ENCODE measurements at regions not wholly inside any gene's neighbourhood (a gene's known extent, or its start where the extent isn't known, plus 50 kb on each side); places are given as distances from the start of the nearest gene placed in this dataset.
"Not testable (repeated sequence)": the region's sequence is repeated elsewhere in the genome, so short reads cannot be mapped to it uniquely, and the experiment has no call there.

DNA sequence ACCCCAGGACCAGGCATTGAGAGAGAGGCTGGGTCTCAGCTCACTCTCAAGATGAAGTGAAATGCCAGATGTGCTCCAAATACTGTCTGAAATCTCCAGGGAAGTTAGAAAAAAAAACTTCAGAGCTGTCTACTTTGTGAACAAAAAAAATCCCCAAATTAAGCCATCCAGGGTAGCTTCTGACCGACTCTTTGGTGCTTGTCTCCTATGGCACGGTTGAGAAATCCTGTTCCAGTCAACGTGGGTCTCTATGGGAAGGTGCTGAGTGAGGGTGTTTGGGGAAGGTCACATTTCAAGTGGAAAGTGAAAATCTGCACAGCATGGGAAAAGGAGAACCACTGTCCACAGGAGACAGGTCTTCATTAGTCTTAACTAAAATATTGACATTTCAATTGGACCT is 322.5 kb upstream of the CFAP20DC start:
- no peak overlapping the region for H3K4me3 ChIP-seq (ENCODE audit: low read length)
- no peak for TF ChIP-seq ZNF274 (IDR thresholded peaks at IDR 0.05; ENCODE audit: low read depth, low read length)

DNA sequence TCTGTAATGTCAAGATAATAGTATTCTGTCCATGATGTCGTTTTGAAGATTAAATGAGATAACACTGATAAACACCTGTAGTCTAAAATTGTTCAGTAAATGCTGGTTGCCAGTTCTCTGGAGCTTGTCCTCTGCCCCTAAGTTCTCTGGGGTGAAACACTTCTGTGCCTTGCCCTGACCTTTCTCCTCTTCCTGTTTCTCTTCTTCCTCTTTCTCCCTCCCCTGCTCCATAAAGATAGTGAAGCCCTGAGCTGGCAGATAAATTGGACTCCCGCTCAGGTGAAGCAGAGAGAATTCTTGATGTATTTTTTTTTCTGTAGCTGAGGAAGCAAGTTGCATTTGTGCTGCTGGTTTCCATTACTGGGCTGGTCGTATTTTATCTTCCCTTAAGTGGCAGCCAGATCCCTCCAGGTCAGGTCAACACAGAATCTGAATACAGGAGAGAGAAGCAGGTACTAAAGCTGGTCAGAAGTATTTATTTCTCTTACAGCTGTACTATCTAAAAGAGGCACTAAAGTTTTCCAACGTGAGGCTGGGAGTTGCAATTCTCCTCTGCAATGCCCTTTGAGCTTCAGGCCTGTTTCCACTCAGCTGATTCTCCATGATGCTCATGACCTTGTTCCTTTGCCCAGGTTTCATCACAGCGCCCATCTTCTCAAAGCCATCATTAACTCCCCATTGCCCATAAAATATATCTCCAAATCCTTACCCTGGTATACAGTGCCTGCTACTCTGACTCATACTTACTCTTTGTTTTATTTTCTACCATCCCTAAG is 319.3 kb upstream of the CFAP20DC start:
- no peak for TF ChIP-seq ZNF274 (IDR thresholded peaks at IDR 0.05; ENCODE audit: low read depth, low read length)
- no peak overlapping the region for H3K4me3 ChIP-seq (ENCODE audit: low read length)

DNA sequence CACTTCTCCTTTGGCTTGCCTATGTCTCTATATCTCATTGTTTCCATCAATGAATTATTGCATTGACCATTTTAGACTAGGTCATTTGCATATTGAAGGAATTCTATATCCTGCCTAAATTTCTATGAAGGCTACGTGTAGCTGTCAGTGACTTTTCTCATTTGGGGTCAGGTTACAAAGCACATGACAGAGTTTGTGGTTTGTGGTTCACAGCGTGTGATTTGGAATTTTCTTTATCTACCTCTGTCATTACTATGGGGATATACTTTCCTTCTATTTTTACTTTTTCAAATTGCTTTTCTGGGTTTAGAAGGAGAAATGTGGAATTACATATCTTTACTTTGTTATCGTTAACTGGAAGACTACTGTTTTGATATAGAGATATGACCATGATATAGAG is 317.3 kb upstream of the CFAP20DC start:
- H3K4me3 ChIP-seq (ENCODE audit: low read length): no peak overlapping the region
- TF ChIP-seq ZNF274 (IDR thresholded peaks at IDR 0.05; ENCODE audit: low read depth, low read length): no peak

DNA sequence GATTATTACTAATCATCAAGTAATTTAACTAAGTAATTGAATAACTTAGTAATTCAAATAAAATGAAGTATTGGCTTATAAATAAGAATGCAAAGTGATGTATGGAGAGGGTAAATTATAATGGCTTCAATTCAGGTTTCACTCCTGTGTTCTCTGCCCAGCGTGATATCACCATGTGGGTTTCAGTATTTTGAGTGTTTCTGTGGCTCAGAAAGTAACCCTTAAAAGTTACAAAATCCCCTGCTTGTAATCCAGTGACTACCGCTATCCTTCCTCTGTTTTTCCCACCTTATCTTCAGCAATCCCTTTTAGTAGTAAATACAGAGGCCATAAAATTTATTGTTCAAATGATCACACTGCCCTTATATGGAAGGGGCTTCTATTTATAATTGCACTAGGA is 316.4 kb upstream of the CFAP20DC start:
- H3K4me3 ChIP-seq (ENCODE audit: low read length): no peak overlapping the region
- TF ChIP-seq ZNF274 (IDR thresholded peaks at IDR 0.05; ENCODE audit: low read depth, low read length): no peak

DNA sequence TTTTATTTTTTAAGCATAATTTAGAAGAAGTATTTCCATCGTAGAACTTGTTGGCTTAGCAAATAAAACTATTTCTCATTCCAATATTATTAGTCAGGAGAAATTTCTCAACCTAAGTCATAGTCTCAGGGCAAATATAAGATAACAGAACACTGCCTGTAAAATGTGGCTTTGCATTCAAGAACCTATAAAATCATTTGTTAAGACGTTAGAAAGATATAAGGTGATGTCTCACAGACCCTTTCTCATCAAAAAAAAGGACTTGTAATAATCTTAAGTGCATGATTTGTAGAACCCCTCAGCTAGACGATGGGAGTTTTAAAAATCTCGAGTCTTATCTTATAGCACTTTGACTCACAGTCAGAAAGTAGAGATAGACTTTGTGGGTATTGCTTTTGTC is 314.7 kb upstream of the CFAP20DC start:
- no peak for TF ChIP-seq ZNF274 (IDR thresholded peaks at IDR 0.05; ENCODE audit: low read depth, low read length)
- no peak overlapping the region for H3K4me3 ChIP-seq (ENCODE audit: low read length)

DNA sequence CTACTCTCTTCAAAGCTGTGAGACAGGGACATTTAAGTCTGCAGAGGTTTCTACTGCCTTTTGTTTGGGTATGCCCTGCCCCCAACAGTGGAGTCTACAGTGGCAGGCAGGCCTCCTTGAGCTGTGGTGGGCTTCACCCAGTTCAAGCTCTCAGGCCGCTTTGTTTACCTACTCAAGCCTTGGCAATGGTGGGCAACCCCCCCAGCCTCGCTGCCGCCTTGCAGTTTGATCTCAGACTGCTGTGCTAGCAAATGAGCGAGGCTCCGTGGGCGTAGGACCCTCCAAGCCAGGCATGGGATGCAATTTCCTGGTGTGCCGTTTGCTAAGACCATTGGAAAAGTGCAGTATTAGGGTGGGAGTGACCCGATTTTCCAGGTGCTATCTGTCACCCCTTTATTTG is 310.5 kb upstream of the CFAP20DC start:
- not testable (repeated sequence) for H3K4me3 ChIP-seq (ENCODE audit: low read length)

DNA sequence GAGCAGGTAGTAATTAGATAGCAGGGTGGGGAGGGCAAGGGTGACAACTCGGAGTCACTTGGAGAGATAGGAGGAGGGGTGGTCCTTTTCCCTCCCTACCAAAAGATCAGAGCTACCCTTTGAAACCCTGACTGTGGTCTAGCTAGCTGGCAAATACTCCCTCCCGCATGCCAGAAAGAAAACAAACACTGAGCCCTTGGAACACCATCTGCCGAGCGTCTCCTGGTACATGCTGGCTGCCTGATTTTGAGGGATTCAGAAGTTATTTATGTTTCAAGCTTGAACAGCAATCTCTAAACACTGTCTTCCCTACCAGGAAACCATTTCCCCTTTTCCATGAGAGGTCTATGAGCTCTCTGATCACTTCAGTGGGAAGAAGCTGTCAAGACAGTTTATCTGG is 291.6 kb upstream of the CFAP20DC start:
- H3K4me3 ChIP-seq (ENCODE audit: low read length): no peak overlapping the region
- TF ChIP-seq ZNF274 (IDR thresholded peaks at IDR 0.05; ENCODE audit: low read depth, low read length): no peak

DNA sequence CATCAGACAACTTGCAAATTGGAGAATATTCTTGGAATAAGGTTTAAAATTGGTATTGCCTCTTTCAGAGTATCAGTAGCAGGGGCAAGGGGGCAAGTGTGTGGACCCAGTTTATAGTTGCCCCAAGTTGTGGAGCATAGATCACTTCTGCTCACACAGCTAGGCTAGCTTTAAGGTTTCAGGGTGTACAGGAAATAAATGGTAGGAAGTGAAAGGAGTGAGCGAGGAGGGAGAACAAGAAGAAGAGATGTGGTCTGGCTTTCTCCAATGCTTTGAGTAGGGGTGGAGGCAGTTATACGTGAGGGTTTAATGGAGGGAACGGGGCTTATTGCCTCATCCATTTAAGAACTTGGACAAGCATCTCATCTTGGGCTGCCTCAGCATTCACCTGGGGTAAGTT is 290.0 kb upstream of the CFAP20DC start:
- no peak for TF ChIP-seq ZNF274 (IDR thresholded peaks at IDR 0.05; ENCODE audit: low read depth, low read length)

DNA sequence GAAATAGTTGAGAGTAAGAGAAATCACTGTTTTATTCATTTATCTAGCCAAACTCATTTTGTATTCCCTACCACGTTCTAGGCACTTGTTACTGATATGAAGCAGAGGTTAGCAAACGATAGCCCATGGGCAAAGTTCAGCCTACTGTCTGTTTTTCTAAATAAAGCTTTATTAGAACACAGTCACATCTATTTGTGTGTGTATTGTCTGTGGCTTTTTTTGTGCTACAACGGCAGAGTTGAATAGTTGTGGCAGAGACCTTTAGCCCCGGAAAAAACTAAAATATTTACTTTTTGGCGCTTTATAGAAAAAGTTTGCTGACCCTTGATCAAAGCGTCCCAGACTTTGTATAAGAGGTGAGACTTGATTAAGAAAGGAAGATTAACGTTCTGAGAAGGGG is 289.1 kb upstream of the CFAP20DC start:
- H3K4me3 ChIP-seq (ENCODE audit: low read length): no peak overlapping the region
- TF ChIP-seq ZNF274 (IDR thresholded peaks at IDR 0.05; ENCODE audit: low read depth, low read length): no peak

More for the DNA sequence above, 290.0 kb upstream of the CFAP20DC start:
- no peak overlapping the region for H3K4me3 ChIP-seq (ENCODE audit: low read length)

DNA sequence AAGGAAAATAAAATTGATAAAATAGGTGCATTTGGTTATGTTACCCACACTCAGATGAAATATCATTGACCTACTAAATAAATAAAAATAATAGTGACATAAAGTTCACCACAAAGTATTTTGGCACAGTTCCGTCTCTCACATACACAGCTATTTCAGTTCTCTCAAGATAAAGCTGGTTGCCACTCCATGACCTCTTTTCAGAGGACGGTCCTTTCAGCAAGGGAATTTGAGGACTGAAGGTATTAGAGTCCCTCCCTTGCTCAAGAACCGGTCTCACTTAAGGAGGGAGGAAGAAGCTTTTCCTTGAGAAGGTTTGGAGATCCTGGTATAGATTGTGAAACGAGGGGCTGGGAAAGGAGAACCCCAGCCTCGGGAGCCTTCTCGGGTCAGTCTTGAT is 285.5 kb upstream of the CFAP20DC start:
- H3K4me3 ChIP-seq (ENCODE audit: low read length): no peak overlapping the region

DNA sequence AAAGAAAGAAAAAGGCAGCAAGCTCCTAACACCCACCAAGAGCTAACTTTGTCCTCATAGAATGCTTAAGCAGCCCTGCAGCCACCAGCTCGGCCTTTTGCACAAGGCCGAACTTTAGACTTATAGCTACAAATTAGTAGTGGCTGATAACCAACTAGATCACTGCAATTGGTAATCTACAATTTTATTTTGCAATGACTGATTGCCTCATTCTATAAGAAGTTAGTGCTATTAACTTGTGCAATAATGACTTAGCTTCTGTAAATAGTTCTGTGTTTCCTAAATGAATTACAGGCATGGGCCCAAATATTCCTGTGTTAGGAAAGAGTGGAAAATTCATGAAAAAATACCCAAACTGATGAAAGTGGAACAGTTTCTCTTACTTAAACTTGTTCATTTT is 284.8 kb upstream of the CFAP20DC start:
- no peak for TF ChIP-seq ZNF274 (IDR thresholded peaks at IDR 0.05; ENCODE audit: low read depth, low read length)
- no peak overlapping the region for H3K4me3 ChIP-seq (ENCODE audit: low read length)

More for the DNA sequence above, 285.5 kb upstream of the CFAP20DC start:
- TF ChIP-seq ZNF274 (IDR thresholded peaks at IDR 0.05; ENCODE audit: low read depth, low read length): no peak

DNA sequence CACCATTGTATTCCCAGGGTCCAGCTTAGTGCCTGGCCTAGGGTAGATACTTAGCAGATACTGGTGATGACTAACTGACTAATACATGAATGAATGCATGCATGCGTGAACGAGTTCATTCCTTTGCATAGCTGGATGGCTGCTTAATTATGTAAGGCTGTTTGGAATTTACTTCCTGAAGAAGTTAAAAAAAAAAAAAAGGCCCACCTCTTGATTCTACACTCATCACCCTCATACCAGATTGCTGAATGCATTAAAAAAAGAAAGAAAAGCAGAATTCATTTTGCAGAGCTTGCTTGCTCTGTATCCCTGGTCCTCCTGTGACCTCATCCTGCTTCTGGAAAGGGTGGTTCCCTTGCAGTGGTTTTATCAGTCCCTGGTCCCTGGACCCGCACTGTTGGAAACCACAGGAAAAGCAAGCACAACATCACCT is 277.6 kb upstream of the CFAP20DC start:
- H3K4me3 ChIP-seq (ENCODE audit: low read length): no peak overlapping the region
- TF ChIP-seq ZNF274 (IDR thresholded peaks at IDR 0.05; ENCODE audit: low read depth, low read length): no peak

DNA sequence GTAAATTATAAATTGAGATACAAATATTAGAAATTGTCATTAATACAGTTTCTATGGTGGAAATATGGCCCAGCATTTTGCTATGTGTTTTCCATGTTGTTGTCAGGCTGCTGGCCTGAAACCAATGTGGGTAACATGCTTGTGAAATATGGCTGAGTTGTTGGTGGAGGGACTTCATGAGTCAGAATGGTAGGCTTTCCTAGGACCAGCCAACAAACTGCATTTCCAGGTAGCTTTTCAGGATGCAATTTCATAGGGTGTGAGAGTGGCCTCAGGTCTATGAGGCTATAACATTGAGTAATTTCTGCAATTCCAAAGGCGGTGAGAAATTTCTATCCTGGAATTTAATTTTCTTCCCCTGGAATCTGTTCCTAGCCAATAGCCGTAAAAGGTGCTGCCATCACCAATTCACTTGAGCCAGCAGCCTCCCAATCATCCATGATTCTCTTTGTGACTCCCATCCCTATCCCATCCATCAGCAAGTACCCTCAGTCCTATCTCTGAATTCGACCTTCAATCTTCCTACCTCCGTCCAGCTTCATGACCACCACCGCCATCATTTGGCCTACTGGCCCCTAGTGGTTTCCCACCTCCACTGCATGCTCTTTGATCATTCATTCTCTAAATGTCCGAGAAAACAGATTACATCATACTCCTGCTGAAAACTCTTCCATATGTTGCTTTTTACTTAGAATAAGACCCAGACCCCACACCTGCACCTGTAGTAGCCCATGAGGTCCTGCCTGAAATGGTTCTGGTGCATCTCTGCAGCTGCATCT is 276.6 kb upstream of the CFAP20DC start:
- H3K4me3 ChIP-seq (ENCODE audit: low read length): no peak overlapping the region
- TF ChIP-seq ZNF274 (IDR thresholded peaks at IDR 0.05; ENCODE audit: low read depth, low read length): no peak

DNA sequence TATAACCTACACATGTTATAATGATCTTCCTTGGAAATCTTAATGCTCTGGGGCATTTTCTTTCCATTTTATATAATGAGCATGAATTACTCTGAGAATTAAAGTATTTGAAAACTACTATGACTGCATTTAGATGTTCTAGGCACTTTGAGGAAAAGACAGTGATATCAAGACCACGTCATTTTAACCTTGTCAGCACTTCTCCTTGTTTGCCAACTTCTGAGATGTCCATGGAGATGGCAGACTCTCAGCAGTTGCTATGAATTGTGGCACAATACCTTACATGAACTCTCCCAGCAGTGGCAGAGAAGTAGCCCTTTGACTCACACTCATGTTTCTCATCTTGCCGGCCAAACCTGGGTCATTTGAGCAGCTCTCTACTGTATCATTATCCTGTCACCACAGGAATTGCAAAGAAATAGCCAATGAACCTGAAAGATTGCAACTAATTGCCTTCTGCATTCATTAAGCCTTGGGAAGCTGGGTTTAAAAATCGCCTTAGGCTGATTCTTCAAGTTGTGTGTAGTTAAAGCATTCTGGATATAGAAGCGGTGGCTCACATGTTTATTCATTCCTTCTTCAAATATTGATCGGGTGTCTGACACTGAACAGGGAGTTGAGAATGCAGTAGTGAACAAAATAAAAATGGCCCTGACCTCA is 272.2 kb upstream of the CFAP20DC start:
- TF ChIP-seq ZNF274 (IDR thresholded peaks at IDR 0.05; ENCODE audit: low read depth, low read length): no peak
- no peak overlapping the region for H3K4me3 ChIP-seq (ENCODE audit: low read length)

DNA sequence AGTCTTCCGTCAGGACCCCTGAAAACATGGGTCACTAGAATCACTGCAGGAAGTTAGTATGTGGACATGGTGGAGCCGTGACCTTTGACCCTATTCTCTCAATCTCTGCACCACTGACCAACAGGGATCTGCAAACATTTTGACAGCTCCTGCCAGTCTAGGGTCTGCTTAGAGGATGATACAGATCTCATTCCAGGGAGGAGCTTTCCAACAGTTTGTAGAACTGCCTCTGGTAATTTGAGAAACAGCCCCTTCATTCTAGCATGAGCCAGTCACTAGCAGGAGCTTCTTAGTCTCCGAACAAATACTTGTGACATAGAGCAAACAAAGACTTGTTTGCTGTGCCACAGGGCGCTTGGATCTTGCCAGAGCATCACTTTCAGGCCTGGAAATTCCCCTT is 270.3 kb upstream of the CFAP20DC start:
- TF ChIP-seq ZNF274 (IDR thresholded peaks at IDR 0.05; ENCODE audit: low read depth, low read length): no peak
- no peak overlapping the region for H3K4me3 ChIP-seq (ENCODE audit: low read length)
